Type B pancreatic cell (in vitro differentiated cells): ENCODE measurements at regions not wholly inside any gene's neighbourhood (a gene's known extent, or its start where the extent isn't known, plus 50 kb on each side); places are given as distances from the start of the nearest gene placed in this dataset.
A peak's percentile ranks its signal among the peaks of the same experiment; 100 is the strongest.

Experiments
- DNase-seq: peaks from one replicate; pipeline ENCODE4 v3.0.0; 2021; ENCODE audit warnings: mixed read lengths; ENCODE audit not compliant: unreplicated experiment; ENCODE audit errors: extremely low spot score
- H3K27ac Mint-ChIP-seq: 2 replicates; pipeline ENCODE4 v1.8.0; 2021; ENCODE audit warnings: mild to moderate bottlenecking, mixed read lengths
- H3K27me3 Mint-ChIP-seq: 2 replicates; pipeline ENCODE4 v1.8.0; 2021; ENCODE audit warnings: mixed read lengths
- H3K36me3 Mint-ChIP-seq: 2 replicates; pipeline ENCODE4 v1.8.0; 2021; ENCODE audit warnings: mixed read lengths
- H3K4me1 Mint-ChIP-seq: one replicate; pipeline ENCODE4 v1.8.0; 2021; ENCODE audit warnings: mixed read lengths; ENCODE audit not compliant: unreplicated experiment
- H3K4me3 Mint-ChIP-seq: 2 replicates; pipeline ENCODE4 v1.8.0; 2021; ENCODE audit warnings: mild to moderate bottlenecking, mixed read lengths
- H3K9me3 Mint-ChIP-seq: 2 replicates; pipeline ENCODE4 v1.8.0; 2021; ENCODE audit warnings: mixed read lengths
- TF ChIP-seq, protein P1 (sequence below): fragments of 200-600 bp; sonication (generic); conservative IDR thresholded peaks from 2 replicates; pipeline ENCODE4 v1.5.0; 2021; ENCODE audit warnings: antibody characterized with exemption, mild to moderate bottlenecking

GRCh38 chr3:167188592-167188991 is 191.5 kb downstream of the ZBBX start:
- no peaks in the 10 kb centered on the region for H3K36me3 Mint-ChIP-seq
- DNase-seq, result no peak
- H3K27me3 Mint-ChIP-seq, result no peaks in the 10 kb centered on the region
- H3K4me1 Mint-ChIP-seq, result no peaks in the 10 kb centered on the region
- no peak overlapping the region for H3K27ac Mint-ChIP-seq
- TF ChIP-seq, protein P1, sequence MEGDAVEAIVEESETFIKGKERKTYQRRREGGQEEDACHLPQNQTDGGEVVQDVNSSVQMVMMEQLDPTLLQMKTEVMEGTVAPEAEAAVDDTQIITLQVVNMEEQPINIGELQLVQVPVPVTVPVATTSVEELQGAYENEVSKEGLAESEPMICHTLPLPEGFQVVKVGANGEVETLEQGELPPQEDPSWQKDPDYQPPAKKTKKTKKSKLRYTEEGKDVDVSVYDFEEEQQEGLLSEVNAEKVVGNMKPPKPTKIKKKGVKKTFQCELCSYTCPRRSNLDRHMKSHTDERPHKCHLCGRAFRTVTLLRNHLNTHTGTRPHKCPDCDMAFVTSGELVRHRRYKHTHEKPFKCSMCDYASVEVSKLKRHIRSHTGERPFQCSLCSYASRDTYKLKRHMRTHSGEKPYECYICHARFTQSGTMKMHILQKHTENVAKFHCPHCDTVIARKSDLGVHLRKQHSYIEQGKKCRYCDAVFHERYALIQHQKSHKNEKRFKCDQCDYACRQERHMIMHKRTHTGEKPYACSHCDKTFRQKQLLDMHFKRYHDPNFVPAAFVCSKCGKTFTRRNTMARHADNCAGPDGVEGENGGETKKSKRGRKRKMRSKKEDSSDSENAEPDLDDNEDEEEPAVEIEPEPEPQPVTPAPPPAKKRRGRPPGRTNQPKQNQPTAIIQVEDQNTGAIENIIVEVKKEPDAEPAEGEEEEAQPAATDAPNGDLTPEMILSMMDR, result no peak
- no peaks in the 10 kb centered on the region for H3K9me3 Mint-ChIP-seq
- no peak overlapping the region for H3K4me3 Mint-ChIP-seq

- TF ChIP-seq, protein P1, result no peak
- H3K9me3 Mint-ChIP-seq, result no peaks in the 10 kb centered on the region
These were observed 192.9 kb downstream of the ZBBX start for GRCh38 chr3:167187221-167187620.

GRCh38 chr3:167184511-167184910 is 195.6 kb downstream of the ZBBX start:
- no peaks in the 10 kb centered on the region for H3K36me3 Mint-ChIP-seq
- no peak overlapping the region for H3K27ac Mint-ChIP-seq
- H3K27me3 Mint-ChIP-seq, result no peaks in the 10 kb centered on the region
- H3K9me3 Mint-ChIP-seq, result no peaks in the 10 kb centered on the region
- H3K4me3 Mint-ChIP-seq, result no peak overlapping the region
- DNase-seq, result no peak
- TF ChIP-seq, protein P1, result peak; percentile 29
- no peaks in the 10 kb centered on the region for H3K4me1 Mint-ChIP-seq

More at GRCh38 chr3:167187221-167187620, 192.9 kb downstream of the ZBBX start:
- H3K27me3 Mint-ChIP-seq, result no peaks in the 10 kb centered on the region
- no peak for DNase-seq
- H3K4me3 Mint-ChIP-seq, result no peak overlapping the region
- no peaks in the 10 kb centered on the region for H3K4me1 Mint-ChIP-seq
- no peak overlapping the region for H3K27ac Mint-ChIP-seq
- no peaks in the 10 kb centered on the region for H3K36me3 Mint-ChIP-seq

- TF ChIP-seq, protein P1, result no peak
- H3K4me1 Mint-ChIP-seq, result peaks cover 5% of the 10 kb centered on the region
- DNase-seq, result no peak
These were observed 207.7 kb downstream of the ZBBX start for GRCh38 chr3:167172377-167172776.

GRCh38 chr3:167167491-167167890 is 212.6 kb downstream of the ZBBX start:
- Mint-ChIP-seq H3K27me3 (no peaks in the 10 kb centered on the region), H3K27ac (no peak overlapping the region), H3K4me1 (peaks cover 18% of the 10 kb centered on the region), H3K4me3 (no peak overlapping the region), H3K9me3 (no peaks in the 10 kb centered on the region), H3K36me3 (no peaks in the 10 kb centered on the region)
- DNase-seq, result no peak
- TF ChIP-seq, protein P1, result no peak

More at GRCh38 chr3:167172377-167172776, 207.7 kb downstream of the ZBBX start:
- Mint-ChIP-seq H3K27ac (no peak overlapping the region), H3K4me3 (no peak overlapping the region), H3K9me3 (no peaks in the 10 kb centered on the region), H3K27me3 (no peaks in the 10 kb centered on the region), H3K36me3 (no peaks in the 10 kb centered on the region)
